Renal cortex interstitium (tissue), 11 donors: ENCODE measurements at regions not wholly inside any gene's neighbourhood (a gene's known extent, or its start where the extent isn't known, plus 50 kb on each side); places are given as distances from the start of the nearest gene placed in this dataset.

Source experiments
- DNase-seq, 11 donors: peaks; one replicate each; pipeline ENCODE4 v3.0.0-alpha.2; 2013; ENCODE audit warnings: low read depth in 9 of 11, low spot score in 4 of 11; ENCODE audit errors: extremely low read depth in 1 of 11

DNA sequence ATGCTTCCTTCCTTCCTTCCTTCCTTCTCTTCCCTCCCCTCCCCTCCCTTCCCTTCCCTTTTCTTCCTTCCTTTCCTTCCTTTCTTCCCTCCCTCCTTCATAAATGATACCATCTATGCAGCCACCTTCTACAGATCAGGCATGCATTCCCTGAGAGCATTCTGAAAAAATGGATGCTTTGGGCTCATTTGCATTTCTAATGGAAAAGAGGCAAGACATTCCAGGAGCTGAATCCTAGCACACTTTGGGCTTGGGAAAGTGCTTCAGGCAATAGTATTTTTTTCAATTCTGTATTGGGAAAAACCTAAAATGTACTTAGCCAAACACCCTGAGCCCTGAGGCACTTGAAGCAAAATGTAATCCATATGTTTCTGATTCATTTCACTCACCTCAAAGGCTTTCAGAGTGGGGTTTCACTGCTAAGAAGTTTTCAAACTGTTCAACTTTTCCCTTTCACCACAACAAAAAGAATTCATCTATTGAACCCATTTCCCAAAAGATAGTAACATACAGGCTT is 220.1 kb upstream of the RORA start:
- DNase-seq, result no peak

DNA sequence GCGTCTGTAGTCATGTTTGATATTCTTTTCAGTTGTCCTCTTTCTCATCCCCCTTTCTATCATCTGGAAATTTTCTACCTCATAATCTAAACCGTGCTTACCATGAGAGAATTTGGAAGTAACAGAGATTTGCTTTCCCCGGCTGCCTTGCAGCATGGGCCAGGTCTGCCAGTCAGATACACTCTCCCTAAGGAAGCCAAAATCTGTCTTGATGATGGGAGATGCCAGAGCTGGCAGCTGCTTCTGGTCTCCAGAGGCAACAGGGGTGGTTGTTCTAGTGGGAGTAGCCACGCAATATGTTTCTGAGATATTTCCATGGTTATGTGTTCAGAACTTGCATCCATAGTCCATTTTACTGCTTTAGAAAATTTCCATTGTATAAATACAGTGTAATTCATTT is 218.9 kb upstream of the RORA start:
- no peak for DNase-seq

DNA sequence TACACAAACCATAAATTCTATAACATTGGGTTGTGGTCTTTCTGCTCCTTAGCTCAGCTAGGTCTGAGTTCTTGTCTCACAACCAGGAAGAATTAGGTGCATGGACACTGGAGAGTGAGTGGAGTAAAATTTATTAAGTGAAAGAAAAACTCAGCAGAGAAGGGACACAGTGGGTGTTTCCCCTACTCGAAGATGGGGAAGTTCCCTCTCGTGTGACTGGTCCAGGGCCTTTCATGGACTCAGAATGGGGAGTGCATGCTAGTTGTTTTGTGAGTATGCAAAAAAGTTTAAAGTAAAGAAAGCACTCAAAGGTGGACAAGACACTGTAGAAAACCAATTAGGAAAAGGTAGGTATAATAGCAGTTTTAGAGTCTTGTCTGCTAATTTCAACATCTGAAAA is 215.5 kb upstream of the RORA start:
- DNase-seq, result no peak

- no peak for DNase-seq
These were observed 213.7 kb upstream of the RORA start for GRCh38 chr15:61442821-61443220.

- DNase-seq, result no peak
These were observed 212.8 kb upstream of the RORA start for GRCh38 chr15:61441891-61442290.

DNA sequence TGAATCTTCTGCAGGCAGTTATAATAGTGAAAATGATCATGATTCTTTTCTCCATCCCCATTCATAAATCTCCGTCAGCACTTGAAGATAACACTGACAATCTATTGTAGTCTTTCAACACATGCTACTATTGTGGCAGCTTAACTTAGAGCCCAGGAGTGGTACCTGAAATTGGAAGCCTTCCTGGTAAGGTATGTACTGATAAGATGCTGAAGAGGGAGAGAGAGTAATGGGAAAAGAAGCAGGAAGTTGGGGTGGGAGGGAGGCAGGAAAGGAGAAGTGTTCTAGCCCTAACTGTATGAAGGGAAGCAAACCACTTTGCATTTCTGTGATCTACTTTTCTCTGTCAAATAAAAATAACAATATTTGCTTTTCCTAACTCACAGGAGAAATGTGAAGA is 197.4 kb upstream of the RORA start:
- no peak for DNase-seq

DNA sequence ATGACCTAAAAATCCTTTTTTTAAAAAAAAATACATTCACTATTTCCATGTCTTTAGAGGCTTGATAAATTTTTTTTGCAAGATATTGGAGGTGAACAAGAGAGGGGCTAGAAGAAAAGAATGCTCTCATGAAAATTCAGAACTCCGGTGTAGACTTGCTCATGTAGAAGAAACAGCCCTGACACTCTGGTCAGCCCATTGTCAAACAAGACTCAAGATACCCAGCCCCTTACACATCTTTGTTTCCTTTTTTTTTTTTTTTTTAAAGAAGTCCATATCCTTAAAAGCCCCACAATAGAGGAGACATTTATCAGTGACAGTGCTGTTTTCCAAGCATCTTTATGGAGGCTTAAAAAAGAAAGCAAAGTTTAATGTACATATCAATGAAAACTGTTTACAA is 196.8 kb upstream of the RORA start:
- DNase-seq, result no peak

DNA sequence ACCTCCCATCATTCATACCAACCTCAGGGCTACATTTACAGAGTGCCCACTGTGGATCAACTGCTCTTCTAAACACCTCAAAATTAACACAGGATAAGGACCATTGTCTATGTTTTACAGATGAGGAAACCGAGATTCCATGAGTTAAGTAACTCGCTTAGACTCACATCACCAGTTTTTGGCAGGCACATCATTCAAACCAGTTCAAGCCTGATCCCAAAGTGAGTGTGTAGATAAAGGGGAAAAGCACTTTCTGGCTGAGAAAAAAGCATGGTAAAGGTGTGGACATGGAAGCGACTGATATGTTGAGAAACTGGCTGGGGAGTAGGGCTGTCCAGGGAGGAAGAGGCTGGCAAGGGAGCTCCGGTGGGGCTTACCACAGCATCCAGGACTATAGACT is 193.7 kb upstream of the RORA start:
- DNase-seq, result no peak

DNA sequence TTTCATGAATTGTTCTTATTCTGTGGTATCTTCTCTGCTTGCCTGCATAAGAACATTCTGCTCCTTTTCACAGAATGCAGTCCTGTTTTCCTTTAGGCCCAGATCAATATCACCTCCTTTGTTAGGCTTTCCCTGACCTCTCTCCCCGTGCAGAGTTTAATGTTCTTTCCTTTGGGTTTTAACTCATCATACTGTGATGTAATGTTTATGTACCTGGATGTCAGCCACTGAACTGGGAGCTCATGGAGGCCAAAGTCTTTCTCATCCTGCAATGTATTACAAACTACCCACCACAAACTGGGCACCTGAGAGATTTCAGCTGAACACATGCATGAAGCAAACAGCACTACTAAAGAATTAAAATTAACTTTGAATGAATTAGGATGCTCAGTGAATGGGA is 192.8 kb upstream of the RORA start:
- no peak for DNase-seq

- no peak for DNase-seq
These were observed 192.4 kb upstream of the RORA start for GRCh38 chr15:61421470-61421869.

GRCh38 chr15:61420546-61420945 is 191.4 kb upstream of the RORA start:
- DNase-seq, result no peak

GRCh38 chr15:61415617-61416120 is 186.6 kb upstream of the RORA start:
- DNase-seq, result no peak

DNA sequence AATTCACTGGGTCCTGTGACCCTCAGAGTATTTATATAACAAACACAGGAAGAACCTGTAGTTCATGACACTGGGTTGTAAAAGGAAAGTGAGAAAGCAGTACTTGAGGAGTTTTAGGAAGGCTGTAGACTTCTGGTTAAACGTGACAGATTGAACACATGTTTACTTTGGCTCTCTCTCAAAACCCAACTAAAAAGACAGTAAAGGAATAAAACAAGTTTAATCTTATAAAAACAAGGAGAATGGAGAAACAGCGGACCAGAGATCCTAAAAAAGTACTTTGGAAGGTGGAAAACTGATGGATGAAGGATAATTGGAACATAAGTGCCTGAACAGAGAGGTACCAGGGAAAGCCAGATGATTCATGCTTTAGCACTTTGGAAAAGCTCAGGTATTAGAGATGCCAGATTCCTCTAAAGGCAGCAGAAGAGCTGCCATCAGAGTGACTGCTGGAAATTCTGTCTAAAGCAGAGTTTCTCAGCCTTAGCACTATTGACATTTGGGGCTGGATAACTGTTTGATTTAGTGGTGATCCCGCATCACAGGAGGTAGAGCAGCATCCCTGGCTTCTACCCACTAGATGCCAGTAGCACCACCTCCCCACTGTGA is 182.9 kb upstream of the RORA start:
- DNase-seq, result peak in 8 of 11 donors; percentile 4 to 22 (median 17)

- DNase-seq, result no peak
These were observed 181.6 kb upstream of the RORA start for GRCh38 chr15:61410662-61411061.

DNA sequence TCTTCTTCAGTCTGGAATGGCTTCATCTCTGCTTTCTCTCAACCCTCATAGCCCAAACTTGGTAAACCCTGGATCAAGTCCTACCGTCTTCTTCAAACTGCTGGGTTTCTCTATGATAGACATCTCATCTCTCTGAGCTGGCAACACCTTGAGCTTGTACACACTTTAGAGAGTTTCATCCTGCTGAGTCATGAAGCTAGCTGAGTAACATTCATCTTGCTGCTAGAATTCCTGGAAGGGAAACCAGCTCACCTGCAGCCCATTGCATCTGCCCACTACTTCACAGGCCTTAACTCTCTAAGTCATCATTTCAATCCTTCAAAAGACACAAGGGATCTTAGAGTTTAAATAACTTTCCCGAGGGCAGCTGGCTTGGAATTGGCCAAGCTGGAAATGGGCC is 175.5 kb upstream of the RORA start:
- DNase-seq, result no peak

DNA sequence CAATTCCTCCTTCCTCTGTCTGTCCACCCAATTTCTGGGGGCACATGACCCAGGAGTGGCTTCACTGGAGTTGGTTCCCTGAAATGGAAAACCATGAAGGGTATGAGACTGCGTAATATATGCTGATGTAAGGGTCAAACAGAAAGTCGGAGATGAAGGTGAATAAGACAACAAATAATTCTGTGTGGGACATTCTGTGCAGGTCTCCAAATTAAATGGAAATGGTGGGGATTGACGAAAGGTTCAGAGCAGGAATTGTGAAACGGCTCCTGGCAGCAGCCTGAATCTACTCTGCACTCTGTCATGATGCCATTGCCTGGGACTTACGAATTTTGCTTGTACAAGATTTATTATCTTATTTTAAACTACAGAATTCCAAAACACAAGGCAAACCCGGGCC is 174.8 kb upstream of the RORA start:
- DNase-seq, result no peak

DNA sequence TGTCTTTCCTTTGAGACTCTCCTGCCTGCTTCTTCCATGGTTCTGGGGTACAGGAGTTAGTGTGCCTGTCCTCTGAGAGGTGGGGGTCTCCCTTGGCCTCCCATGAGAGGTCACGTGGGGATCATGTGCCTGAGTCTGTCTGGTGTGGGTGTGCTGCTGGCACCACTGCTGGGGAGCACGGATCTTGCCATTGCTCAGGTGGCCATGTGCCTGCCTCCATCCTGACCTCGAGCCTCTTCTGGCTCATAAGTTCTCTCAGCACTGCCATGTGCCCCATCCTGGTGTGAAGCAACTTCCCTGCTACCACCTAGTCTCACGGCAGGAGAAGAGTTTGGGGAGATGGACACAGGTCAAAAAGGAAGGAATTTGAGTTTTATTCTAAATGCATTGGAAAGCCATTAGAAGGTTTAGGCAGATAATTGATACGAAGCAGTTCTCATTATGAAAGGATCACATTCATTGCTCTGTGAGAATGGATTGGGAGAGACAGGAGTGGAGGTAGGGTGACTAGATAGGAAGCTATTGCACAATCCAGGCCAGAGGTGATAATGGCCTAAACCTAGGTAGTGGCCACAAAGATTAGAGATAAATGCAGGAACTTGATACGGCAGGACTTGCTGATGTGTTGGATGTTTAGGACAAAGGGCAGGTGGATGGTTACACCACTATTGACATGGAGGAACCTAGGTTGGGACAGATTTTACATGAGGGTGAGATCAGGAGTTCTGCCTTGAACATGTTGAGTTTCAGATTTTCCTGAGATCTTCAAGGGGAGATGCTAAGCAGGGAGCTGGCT is 173.0 kb upstream of the RORA start:
- no peak for DNase-seq

DNA sequence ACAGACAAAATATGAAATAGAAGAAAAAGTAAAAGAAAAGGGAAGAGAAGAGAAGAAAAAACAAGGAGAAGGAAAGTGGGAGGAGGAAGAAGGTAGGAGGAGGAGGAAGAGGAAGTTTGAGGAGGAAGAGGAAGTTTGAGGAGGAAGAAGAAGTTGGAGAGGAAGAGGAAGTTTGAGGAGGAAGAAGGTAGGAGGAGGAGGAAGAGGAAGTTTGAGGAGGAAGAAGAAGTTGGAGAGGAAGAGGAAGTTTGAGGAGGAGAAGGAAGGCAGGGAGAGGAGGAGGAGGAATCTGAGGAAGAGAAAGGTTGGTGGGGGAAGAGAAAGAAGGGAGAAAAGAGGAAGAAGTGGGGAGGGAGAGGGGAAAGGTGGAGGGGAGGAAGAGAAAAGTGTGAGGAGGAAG is 169.2 kb upstream of the RORA start:
- DNase-seq, result no peak

- DNase-seq, result no peak
These were observed 167.3 kb upstream of the RORA start for GRCh38 chr15:61396235-61396919.

- DNase-seq, result no peak
These were observed 164.8 kb upstream of the RORA start for GRCh38 chr15:61393949-61394348.
